ENCODE measurements at regions not wholly inside any gene's neighbourhood (a gene's known extent, or its start where the extent isn't known, plus 50 kb on each side); places are given as distances from the start of the nearest gene placed in this dataset.

GRCh38 chr13:75225288-75226032 lies 256.5 kb downstream of the TBC1D4 start:
- Histone ChIP-seq H3K4me1 (ENCODE audit: control insufficient read depth, low read length) (no peaks in the 10 kb centered on the region), H3K27me3 (ENCODE audit: control insufficient read depth, low read length) (peaks cover 5% of the 10 kb centered on the region; the same call in 1 of the 2 replicates), H3K79me2 (ENCODE audit: control insufficient read depth, low read length) (no peaks in the 10 kb centered on the region), H3K9me3 (ENCODE audit: control insufficient read depth, insufficient read depth, low read length) (no peaks in the 10 kb centered on the region), H3K9me2 (replicated peaks; ENCODE audit: control insufficient read depth, low read length) (no peaks in the 10 kb centered on the region), H3K4me3 (ENCODE audit: low read length) (no peak overlapping the region), H3K36me3 (ENCODE audit: control insufficient read depth, low read length) (no peaks in the 10 kb centered on the region), H3K27ac (ENCODE audit: low read depth, low read length) (no peak overlapping the region), H4K20me1 (ENCODE audit: control insufficient read depth, insufficient read depth, low read depth, low read length) (no peaks in the 10 kb centered on the region), H3K4me2 (ENCODE audit: low read length) (no peak overlapping the region), H3F3A (ENCODE audit: control insufficient read depth, insufficient read depth) (no peaks in the 10 kb centered on the region)
- no peak for TF ChIP-seq EZH2phosphoT487 (IDR thresholded peaks at IDR 0.05; ENCODE audit: borderline replicate concordance, low read length)
- TF ChIP-seq CTCF (IDR thresholded peaks at IDR 0.05; ENCODE audit: low read depth, low read length, poor library complexity, severe bottlenecking), result no peak

- Histone ChIP-seq H3K9me2 (replicated peaks; ENCODE audit: control insufficient read depth, low read length) (no peaks in the 10 kb centered on the region), H3K9me3 (ENCODE audit: control insufficient read depth, insufficient read depth, low read length) (no peaks in the 10 kb centered on the region), H3K4me1 (ENCODE audit: control insufficient read depth, low read length) (no peaks in the 10 kb centered on the region), H3K79me2 (ENCODE audit: control insufficient read depth, low read length) (no peaks in the 10 kb centered on the region), H4K20me1 (ENCODE audit: control insufficient read depth, insufficient read depth, low read depth, low read length) (no peaks in the 10 kb centered on the region), H3F3A (ENCODE audit: control insufficient read depth, insufficient read depth) (no peaks in the 10 kb centered on the region), H3K27ac (ENCODE audit: low read depth, low read length) (no peak overlapping the region), H3K4me2 (ENCODE audit: low read length) (no peak overlapping the region), H3K4me3 (ENCODE audit: low read length) (no peak overlapping the region), H3K27me3 (ENCODE audit: control insufficient read depth, low read length) (0 out of 2 replicates have a peak, but pooled peaks cover 2% of the 10 kb centered on the region), H3K36me3 (ENCODE audit: control insufficient read depth, low read length) (no peaks in the 10 kb centered on the region)
- TF ChIP-seq EZH2phosphoT487 (IDR thresholded peaks at IDR 0.05; ENCODE audit: borderline replicate concordance, low read length), result no peak
- no peak for TF ChIP-seq CTCF (IDR thresholded peaks at IDR 0.05; ENCODE audit: low read depth, low read length, poor library complexity, severe bottlenecking)
Measured at GRCh38 chr13:75224053-75224742, 257.8 kb downstream of the TBC1D4 start.

- no peaks in the 10 kb centered on the region for H3K4me1 ChIP-seq (ENCODE audit: control insufficient read depth, low read length)
- no peak overlapping the region for H3K4me2 ChIP-seq (ENCODE audit: low read length)
- H3K9me2 ChIP-seq (replicated peaks; ENCODE audit: control insufficient read depth, low read length), result no peaks in the 10 kb centered on the region
- H3K4me3 ChIP-seq (ENCODE audit: low read length), result no peak overlapping the region
- TF ChIP-seq CTCF (IDR thresholded peaks at IDR 0.05; ENCODE audit: low read depth, low read length, poor library complexity, severe bottlenecking), result no peak
- no peak for TF ChIP-seq EZH2phosphoT487 (IDR thresholded peaks at IDR 0.05; ENCODE audit: borderline replicate concordance, low read length)
- no peaks in the 10 kb centered on the region for H3F3A ChIP-seq (ENCODE audit: control insufficient read depth, insufficient read depth)
- no peak overlapping the region for H3K27ac ChIP-seq (ENCODE audit: low read depth, low read length)
- H3K36me3 ChIP-seq (ENCODE audit: control insufficient read depth, low read length), result no peaks in the 10 kb centered on the region
- H3K79me2 ChIP-seq (ENCODE audit: control insufficient read depth, low read length), result no peaks in the 10 kb centered on the region
- H3K9me3 ChIP-seq (ENCODE audit: control insufficient read depth, insufficient read depth, low read length), result no peaks in the 10 kb centered on the region
- H3K27me3 ChIP-seq (ENCODE audit: control insufficient read depth, low read length), result peaks cover 5% of the 10 kb centered on the region; the same call in 1 of the 2 replicates
- no peaks in the 10 kb centered on the region for H4K20me1 ChIP-seq (ENCODE audit: control insufficient read depth, insufficient read depth, low read depth, low read length)
Measured at GRCh38 chr13:75222031-75222430, 259.9 kb downstream of the TBC1D4 start.
